Hepatocyte (in vitro differentiated cells): ENCODE measurements at regions not wholly inside any gene's neighbourhood (a gene's known extent, or its start where the extent isn't known, plus 50 kb on each side); places are given as distances from the start of the nearest gene placed in this dataset.

Experiments used
- CTCF ChIP-seq: fragments of 200-600 bp; sonication (generic); IDR thresholded peaks from 2 replicates; pipeline ENCODE4 v1.5.1; 2016; ENCODE audit warnings: antibody characterized with exemption, mild to moderate bottlenecking; ENCODE audit not compliant: poor library complexity
- EZH2 ChIP-seq: fragments of 200-600 bp; sonication (generic); IDR thresholded peaks from 2 replicates; pipeline ENCODE4 v1.6.1; 2016; ENCODE audit warnings: antibody characterized with exemption, mild to moderate bottlenecking, borderline replicate concordance

DNA sequence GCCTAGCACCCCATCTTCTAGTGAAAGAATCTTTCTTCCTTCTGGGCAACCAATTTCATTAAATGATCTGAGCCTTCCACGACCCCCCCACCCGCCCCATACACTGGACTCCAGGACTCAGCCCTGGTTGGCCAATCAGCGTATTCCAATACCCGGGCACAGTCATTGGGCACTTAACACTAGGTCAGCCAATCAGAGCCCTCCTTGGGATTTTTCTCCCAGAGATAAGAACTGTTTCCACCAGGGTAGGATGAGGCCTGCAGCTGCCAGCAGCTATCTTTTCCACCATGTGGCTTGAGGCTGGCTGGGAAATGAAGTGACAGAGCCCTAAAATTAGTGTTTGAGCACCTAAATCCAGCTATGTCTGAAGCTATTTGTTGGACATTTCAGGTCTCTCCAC, 418.8 kb downstream of the BCOR start:
- TF ChIP-seq CTCF: no peak
- TF ChIP-seq EZH2: no peak
